ENCODE measurements at regions not wholly inside any gene's neighbourhood (a gene's known extent, or its start where the extent isn't known, plus 50 kb on each side); places are given as distances from the start of the nearest gene placed in this dataset.

- TF ChIP-seq, protein P1, sequence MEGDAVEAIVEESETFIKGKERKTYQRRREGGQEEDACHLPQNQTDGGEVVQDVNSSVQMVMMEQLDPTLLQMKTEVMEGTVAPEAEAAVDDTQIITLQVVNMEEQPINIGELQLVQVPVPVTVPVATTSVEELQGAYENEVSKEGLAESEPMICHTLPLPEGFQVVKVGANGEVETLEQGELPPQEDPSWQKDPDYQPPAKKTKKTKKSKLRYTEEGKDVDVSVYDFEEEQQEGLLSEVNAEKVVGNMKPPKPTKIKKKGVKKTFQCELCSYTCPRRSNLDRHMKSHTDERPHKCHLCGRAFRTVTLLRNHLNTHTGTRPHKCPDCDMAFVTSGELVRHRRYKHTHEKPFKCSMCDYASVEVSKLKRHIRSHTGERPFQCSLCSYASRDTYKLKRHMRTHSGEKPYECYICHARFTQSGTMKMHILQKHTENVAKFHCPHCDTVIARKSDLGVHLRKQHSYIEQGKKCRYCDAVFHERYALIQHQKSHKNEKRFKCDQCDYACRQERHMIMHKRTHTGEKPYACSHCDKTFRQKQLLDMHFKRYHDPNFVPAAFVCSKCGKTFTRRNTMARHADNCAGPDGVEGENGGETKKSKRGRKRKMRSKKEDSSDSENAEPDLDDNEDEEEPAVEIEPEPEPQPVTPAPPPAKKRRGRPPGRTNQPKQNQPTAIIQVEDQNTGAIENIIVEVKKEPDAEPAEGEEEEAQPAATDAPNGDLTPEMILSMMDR (conservative IDR thresholded peaks at IDR 0.05), result no peak
- no peak overlapping the region for H3K4me3 Mint-ChIP-seq
- no peak overlapping the region for H3K27ac Mint-ChIP-seq
- H3K27me3 Mint-ChIP-seq, result no peaks in the 10 kb centered on the region
- DNase-seq (ENCODE audit: extremely low spot score, unreplicated experiment), result no peak
- no peaks in the 10 kb centered on the region for H3K4me1 Mint-ChIP-seq (ENCODE audit: unreplicated experiment)
- no peaks in the 10 kb centered on the region for H3K36me3 Mint-ChIP-seq
- H3K9me3 Mint-ChIP-seq, result no peaks in the 10 kb centered on the region
Observed at GRCh38 chr4:120144634-120145033, 78.0 kb upstream of the MAD2L1 start.

DNA sequence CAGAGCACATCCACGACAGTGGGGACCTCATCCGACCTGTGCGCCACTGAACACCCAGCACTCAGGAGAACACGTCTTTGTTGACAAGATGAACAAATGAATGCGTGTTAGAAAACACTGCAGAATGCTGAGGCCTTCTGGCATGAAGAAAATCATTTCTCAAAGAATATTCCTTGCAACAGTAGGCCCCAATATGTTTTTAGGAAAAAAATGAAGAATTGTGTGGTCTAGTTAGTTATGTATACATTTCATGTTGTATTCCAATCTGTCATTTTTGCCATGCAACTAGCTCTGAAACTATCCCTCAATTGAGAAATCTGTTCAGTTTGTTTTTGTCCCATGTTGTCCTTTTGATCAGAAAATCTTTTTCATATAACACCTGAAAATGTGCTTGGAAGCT, 77.4 kb upstream of the MAD2L1 start:
- Mint-ChIP-seq H3K4me3 (no peak overlapping the region), H3K9me3 (peaks cover 1% of the 10 kb centered on the region), H3K27ac (no peak overlapping the region), H3K4me1 (ENCODE audit: unreplicated experiment) (no peaks in the 10 kb centered on the region), H3K36me3 (no peaks in the 10 kb centered on the region), H3K27me3 (no peaks in the 10 kb centered on the region)
- TF ChIP-seq, protein P1 (conservative IDR thresholded peaks at IDR 0.05), result no peak
- DNase-seq (ENCODE audit: extremely low spot score, unreplicated experiment), result no peak

DNA sequence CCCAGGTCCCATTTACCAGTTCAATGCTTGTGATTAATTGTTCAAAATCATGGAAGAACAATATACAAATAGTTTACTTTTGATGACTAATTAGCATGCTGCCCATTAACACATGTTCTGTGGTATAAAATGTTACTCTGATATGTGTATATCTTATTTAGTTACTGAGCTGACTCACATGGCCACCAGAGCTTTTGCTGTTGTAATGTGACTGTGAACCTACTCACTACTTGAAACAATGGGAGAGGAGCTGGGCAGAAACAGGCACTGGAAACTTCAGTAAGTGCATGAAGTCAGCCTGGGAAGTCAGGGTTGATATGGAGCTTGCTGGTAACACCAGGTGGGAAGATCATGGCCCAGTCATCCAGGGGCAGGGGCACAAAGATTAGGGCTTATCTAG, 72.7 kb upstream of the MAD2L1 start:
- no peak overlapping the region for H3K27ac Mint-ChIP-seq
- no peaks in the 10 kb centered on the region for H3K4me1 Mint-ChIP-seq (ENCODE audit: unreplicated experiment)
- H3K9me3 Mint-ChIP-seq, result peaks cover 10% of the 10 kb centered on the region
- H3K36me3 Mint-ChIP-seq, result no peaks in the 10 kb centered on the region
- H3K4me3 Mint-ChIP-seq, result no peak overlapping the region
- DNase-seq (ENCODE audit: extremely low spot score, unreplicated experiment), result no peak
- TF ChIP-seq, protein P1 (conservative IDR thresholded peaks at IDR 0.05), result no peak
- no peaks in the 10 kb centered on the region for H3K27me3 Mint-ChIP-seq

GRCh38 chr4:120132935-120133334, 66.3 kb upstream of the MAD2L1 start:
- Mint-ChIP-seq H3K27me3 (no peaks in the 10 kb centered on the region), H3K27ac (no peak overlapping the region), H3K9me3 (peaks cover 4% of the 10 kb centered on the region), H3K4me3 (no peak overlapping the region), H3K4me1 (ENCODE audit: unreplicated experiment) (no peaks in the 10 kb centered on the region), H3K36me3 (no peaks in the 10 kb centered on the region)
- TF ChIP-seq, protein P1 (conservative IDR thresholded peaks at IDR 0.05), result no peak
- no peak for DNase-seq (ENCODE audit: extremely low spot score, unreplicated experiment)

DNA sequence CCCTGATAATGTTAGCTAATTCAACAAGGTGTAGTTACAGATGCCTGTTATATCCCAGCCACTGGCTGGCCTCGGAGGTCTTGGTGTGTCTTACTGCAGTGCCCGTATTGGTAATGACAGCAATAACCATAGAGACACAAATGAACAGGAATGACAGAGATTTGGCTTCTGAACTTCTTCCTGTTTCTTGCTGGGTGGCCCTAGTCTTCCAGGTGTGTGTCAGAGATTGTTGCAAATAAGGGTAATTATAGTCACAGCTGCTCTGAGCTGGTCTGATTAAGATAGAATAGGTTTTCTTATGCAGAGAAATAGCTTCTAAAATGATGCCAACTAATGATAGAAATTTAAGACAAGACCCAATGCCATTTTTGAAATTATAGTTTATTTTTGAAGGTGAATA, 64.1 kb upstream of the MAD2L1 start:
- H3K27ac Mint-ChIP-seq, result no peak overlapping the region
- DNase-seq (ENCODE audit: extremely low spot score, unreplicated experiment), result no peak
- H3K36me3 Mint-ChIP-seq, result no peaks in the 10 kb centered on the region
- no peaks in the 10 kb centered on the region for H3K27me3 Mint-ChIP-seq
- TF ChIP-seq, protein P1 (conservative IDR thresholded peaks at IDR 0.05), result no peak
- H3K9me3 Mint-ChIP-seq, result no peaks in the 10 kb centered on the region
- no peaks in the 10 kb centered on the region for H3K4me1 Mint-ChIP-seq (ENCODE audit: unreplicated experiment)
- H3K4me3 Mint-ChIP-seq, result no peak overlapping the region
